Skin of body (tissue), 1 donor: ENCODE measurements at regions not wholly inside any gene's neighbourhood (a gene's known extent, or its start where the extent isn't known, plus 50 kb on each side); places are given as distances from the start of the nearest gene placed in this dataset.
A peak's percentile ranks its signal among the peaks of the same experiment; 100 is the strongest.

Source experiments
- DNase-seq: peaks from one replicate; lab custom pipeline; 2025; lab: John Stamatoyannopoulos, UW

- DNase-seq: no peak
Observed at GRCh38 chr2:36059691-36060090, 295.9 kb upstream of the CRIM1 start.

- peak; percentile 14 for DNase-seq
Observed at GRCh38 chr2:36058953-36059352, 296.6 kb upstream of the CRIM1 start.

- peak; percentile 43 for DNase-seq
Observed at GRCh38 chr2:36058076-36058475, 297.5 kb upstream of the CRIM1 start.

GRCh38 chr2:36052819-36053218 lies 302.8 kb upstream of the CRIM1 start:
- no peak for DNase-seq

GRCh38 chr2:36044411-36044810 lies 311.2 kb upstream of the CRIM1 start:
- no peak for DNase-seq

GRCh38 chr2:36035137-36035536 lies 320.4 kb upstream of the CRIM1 start:
- DNase-seq: no peak

GRCh38 chr2:36032046-36032445 lies 323.5 kb upstream of the CRIM1 start:
- no peak for DNase-seq

- DNase-seq: no peak
Observed at GRCh38 chr2:36031471-36031870, 324.1 kb upstream of the CRIM1 start.

GRCh38 chr2:36027616-36028015 lies 328.0 kb upstream of the CRIM1 start:
- no peak for DNase-seq

GRCh38 chr2:36013064-36013463 lies 342.5 kb upstream of the CRIM1 start:
- DNase-seq: peak; percentile 26

GRCh38 chr2:36006444-36006843 lies 349.1 kb upstream of the CRIM1 start:
- DNase-seq: no peak

GRCh38 chr2:36002941-36003340 lies 352.6 kb upstream of the CRIM1 start:
- DNase-seq: no peak

GRCh38 chr2:35997488-35997887 lies 358.1 kb upstream of the CRIM1 start:
- DNase-seq: no peak

- DNase-seq: no peak
Observed at GRCh38 chr2:35989503-35989902, 366.1 kb upstream of the CRIM1 start.

- no peak for DNase-seq
Observed at GRCh38 chr2:35989040-35989439, 366.5 kb upstream of the CRIM1 start.

GRCh38 chr2:35986871-35987270 lies 368.7 kb upstream of the CRIM1 start:
- no peak for DNase-seq

- DNase-seq: peak; percentile 14
Observed at GRCh38 chr2:35978218-35978617, 377.4 kb upstream of the CRIM1 start.

GRCh38 chr2:35976611-35977010 lies 379.0 kb upstream of the CRIM1 start:
- no peak for DNase-seq

GRCh38 chr2:35973737-35974132 lies 381.8 kb upstream of the CRIM1 start:
- peak; percentile 49 for DNase-seq

- peak; percentile 44 for DNase-seq
Observed at GRCh38 chr2:35973132-35973736, 382.3 kb upstream of the CRIM1 start.

GRCh38 chr2:35963824-35964223 lies 391.8 kb upstream of the CRIM1 start:
- DNase-seq: no peak

- DNase-seq: peak; percentile 4
Observed at GRCh38 chr2:35963357-35963756, 392.2 kb upstream of the CRIM1 start.

- peak; percentile 4 for DNase-seq
Observed at GRCh38 chr2:35962585-35963146, 392.9 kb upstream of the CRIM1 start.

- no peak for DNase-seq
Observed at GRCh38 chr2:35960596-35960995, 395.0 kb upstream of the CRIM1 start.
